Sigmoid colon (tissue), 4 donors: ENCODE measurements at regions not wholly inside any gene's neighbourhood (a gene's known extent, or its start where the extent isn't known, plus 50 kb on each side); places are given as distances from the start of the nearest gene placed in this dataset.

Experiments used
- CTCF ChIP-seq, 4 experiments: fragments of 450-650 bp in 3 of 4; fragments of 200-600 bp in 1 of 4; IDR thresholded peaks; one replicate each; pipeline ENCODE4 v1.5.1; 2016 to 2019; ENCODE audit warnings: antibody characterized with exemption in 4 of 4, mild to moderate bottlenecking in 3 of 4, moderate library complexity in 2 of 4
- EP300 ChIP-seq, 4 donors: sonication (generic); formaldehyde crosslinking; IDR thresholded peaks; one replicate each; pipeline ENCODE4 v1.6.1; 2017; ENCODE audit warnings: antibody characterized with exemption in 4 of 4
- POLR2A ChIP-seq, 2 donors: fragments of 450-650 bp; IDR thresholded peaks; one replicate each; pipeline ENCODE4 v1.6.1; 2016; ENCODE audit warnings: antibody characterized with exemption in 2 of 2, mild to moderate bottlenecking in 2 of 2, moderate library complexity in 2 of 2
- POLR2AphosphoS5 ChIP-seq, 4 donors: sonication (generic); formaldehyde crosslinking; IDR thresholded peaks; one replicate each; pipeline ENCODE4 v1.6.1; 2017; ENCODE audit warnings: antibody characterized with exemption in 4 of 4

GRCh38 chr10:130513686-130514476 lies 377.7 kb downstream of the GLRX3 start:
- no peak for TF ChIP-seq CTCF (IDR thresholded peaks at IDR 0.05)
- TF ChIP-seq EP300 (IDR thresholded peaks at IDR 0.05), result no peak
- TF ChIP-seq POLR2A (IDR thresholded peaks at IDR 0.05), result no peak
- TF ChIP-seq POLR2AphosphoS5 (IDR thresholded peaks at IDR 0.05), result no peak
